Stimulated activated naive CD8-positive, alpha-beta T cell treated with anti-CD3 and anti-CD28 coated beads, Interleukin-15, Interleukin-2, amounts not matched to agents 100 U/mL and 50 U/mL, for 24 hours (primary cell): ENCODE measurements at regions not wholly inside any gene's neighbourhood (a gene's known extent, or its start where the extent isn't known, plus 50 kb on each side); places are given as distances from the start of the nearest gene placed in this dataset.

ENCODE experiments used
- ATAC-seq: fragments of 150-1000 bp; cut with Tn5 transposase; one replicate; pipeline ENCODE4 v1.10.0; 2021
- DNase-seq: peaks from one replicate; pipeline ENCODE4 v3.0.0; 2021

DNA sequence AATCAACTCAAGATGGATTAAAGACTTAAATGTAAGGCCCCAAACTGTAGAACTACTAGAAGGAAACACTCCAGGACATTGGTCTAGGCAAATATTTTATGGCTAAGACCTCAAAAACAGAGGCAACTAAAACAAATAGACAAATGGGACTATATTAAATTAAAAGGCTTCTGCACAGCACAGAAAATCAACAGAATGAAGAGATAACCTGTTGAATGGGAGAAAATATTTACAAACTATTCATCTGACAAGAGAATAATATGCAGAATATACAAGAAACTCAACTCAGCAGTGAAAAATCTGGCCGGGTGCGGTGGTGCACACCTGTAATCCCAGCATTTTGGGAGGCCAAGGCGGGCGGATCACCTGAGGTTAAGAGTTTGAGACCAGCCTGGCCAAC, 84.1 kb upstream of the HNRNPU start:
- ATAC-seq = no peak
- DNase-seq = no peak

DNA sequence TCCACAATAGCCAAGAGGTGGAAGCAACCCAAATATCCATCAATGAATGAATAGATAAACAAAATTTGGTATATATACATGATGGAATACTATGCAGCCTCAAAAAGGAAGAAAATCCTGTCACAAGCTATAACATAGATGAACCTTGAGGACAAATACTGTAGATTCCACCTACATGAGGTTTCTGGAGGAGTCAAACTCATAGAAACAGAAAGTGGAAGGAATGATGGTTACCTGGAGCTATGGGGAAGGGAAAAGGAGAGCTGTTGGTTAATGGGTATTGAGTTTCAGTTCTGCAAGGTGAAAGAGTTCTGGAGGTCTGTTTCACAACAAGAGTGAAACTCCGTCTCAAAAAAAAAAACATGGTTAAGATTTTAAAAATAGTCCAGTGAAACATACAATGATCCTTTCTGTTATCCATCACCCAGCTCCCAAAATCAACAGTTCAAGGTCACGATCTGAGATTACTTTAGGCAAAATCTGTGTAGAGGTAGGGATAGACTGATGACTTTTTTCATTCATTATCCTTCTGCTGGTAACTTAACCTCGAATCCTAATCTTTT, 80.8 kb upstream of the HNRNPU start:
- no peak for ATAC-seq

DNA sequence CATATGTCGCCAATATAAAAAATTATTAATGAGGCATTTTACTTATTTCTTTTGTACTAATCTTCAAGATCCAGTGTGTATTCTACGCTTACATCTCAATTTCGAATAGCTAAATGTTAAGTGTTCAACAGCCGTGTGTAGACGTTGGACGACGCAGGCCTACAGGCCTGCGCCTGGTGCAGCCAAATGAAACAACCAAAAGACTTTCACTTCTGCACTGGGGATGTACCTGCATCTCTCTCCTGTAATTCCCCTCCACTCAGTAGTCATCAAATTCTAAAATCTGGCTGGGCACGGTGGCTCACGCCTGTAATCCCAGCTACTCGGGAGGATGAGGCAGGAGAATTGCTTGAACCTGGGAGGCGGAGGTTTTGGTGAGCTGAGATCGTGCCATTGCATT, 76.8 kb upstream of the HNRNPU start:
- ATAC-seq (peak; percentile 46), DNase-seq (no peak)

More for the DNA sequence above, 80.8 kb upstream of the HNRNPU start:
- no peak for DNase-seq

DNA sequence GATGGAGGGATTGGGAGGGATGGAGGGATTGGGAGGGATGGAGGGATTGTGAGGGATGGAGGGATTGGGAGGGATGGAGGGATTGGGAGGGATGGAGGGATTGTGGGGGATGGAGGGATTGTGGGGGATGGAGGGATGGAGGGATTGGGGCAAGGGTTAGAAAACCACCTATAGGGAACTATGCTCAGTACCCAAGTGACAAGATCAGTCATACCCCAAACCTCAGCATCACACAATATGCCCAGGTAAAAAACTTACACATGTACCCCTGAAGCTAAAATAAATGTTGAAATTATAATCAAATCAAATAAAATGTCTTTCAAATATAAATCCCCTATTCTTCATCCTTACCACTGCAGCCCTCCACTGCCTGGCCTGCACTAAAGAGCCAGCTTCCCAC, 72.8 kb upstream of the HNRNPU start:
- DNase-seq (no peak), ATAC-seq (no peak)

DNA sequence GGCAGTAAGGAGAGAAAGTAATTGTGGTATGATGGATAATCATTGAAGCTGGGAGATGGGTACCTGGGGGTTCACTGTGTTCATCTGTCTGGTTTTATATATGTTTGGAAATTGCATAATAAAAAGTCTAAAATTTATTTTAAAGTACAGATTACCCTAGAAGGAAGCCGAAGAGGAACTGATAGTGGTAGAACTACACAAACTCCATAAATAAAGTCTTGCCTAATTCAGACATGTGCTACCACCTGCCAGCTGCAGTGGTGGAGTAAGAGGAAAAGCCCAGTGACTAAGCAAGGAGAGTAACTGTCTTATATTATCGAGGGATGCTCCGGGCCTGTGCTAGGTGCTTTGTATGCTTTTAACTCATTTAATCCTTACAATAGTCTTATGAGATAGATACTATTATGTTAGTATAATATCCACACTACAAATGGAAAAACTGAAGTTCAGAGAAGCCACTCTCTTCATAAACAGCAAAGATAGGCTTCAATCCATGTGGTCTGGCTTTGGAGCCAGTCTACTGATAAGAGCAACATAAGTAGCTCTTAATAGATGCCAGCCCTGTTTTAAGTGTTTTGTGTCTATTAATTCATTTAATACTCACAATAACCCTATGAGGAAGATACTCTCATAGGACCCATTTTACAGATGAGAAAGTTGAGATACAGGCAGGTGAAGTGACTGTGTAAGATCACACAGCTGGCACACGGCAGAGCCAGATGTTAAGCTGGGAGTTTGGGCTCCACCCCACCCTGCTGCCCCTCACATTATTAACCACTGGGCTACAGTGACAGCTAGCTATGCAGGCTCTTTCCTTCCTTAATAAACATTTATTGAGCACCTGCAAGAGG, 56.8 kb upstream of the HNRNPU start:
- DNase-seq (no peak), ATAC-seq (no peak)

DNA sequence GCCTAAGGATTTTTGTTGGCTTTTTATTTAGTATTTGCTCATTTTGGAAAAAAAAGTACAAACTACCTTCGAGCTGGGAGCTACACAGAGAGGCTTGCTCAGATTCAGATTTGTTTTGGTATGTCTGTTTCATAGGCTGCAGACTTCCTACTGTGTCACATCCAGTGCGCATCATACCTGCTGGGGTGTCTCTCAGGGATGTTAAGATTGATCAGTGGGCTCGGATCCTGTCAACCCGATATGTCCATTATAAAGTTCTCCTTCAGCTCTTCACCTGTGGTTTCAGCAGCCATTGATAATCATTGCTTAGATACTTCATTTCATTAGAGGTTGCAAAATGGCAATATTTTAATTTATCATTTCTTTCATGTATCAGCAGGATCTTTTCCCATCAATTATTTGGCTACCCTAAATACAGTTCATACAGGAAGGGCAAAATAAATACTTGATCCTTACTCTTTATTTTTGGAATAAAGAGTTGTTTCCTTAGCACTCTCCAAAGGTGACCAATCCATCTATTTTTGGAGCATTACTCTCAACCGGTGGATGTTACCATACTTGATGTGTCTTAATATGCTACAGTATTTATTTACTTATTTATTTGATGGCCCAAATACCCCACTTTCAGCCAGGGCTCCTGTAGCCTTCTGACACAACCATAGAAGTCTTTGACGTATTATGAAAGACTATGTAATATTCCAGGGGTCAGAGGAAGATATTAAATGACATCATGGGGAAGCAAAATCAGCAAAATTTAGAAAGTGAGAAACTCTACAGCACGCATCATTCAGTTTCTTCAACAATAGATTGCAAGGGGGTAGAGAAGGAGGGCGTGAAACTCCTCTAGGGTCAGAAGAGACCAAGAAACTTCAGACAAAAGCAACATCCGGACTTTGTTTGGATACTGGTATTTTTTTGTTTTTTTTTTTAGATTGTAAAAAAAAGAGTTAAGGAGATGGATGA, 55.3 kb upstream of the HNRNPU start:
- ATAC-seq (no peak), DNase-seq (no peak)

DNA sequence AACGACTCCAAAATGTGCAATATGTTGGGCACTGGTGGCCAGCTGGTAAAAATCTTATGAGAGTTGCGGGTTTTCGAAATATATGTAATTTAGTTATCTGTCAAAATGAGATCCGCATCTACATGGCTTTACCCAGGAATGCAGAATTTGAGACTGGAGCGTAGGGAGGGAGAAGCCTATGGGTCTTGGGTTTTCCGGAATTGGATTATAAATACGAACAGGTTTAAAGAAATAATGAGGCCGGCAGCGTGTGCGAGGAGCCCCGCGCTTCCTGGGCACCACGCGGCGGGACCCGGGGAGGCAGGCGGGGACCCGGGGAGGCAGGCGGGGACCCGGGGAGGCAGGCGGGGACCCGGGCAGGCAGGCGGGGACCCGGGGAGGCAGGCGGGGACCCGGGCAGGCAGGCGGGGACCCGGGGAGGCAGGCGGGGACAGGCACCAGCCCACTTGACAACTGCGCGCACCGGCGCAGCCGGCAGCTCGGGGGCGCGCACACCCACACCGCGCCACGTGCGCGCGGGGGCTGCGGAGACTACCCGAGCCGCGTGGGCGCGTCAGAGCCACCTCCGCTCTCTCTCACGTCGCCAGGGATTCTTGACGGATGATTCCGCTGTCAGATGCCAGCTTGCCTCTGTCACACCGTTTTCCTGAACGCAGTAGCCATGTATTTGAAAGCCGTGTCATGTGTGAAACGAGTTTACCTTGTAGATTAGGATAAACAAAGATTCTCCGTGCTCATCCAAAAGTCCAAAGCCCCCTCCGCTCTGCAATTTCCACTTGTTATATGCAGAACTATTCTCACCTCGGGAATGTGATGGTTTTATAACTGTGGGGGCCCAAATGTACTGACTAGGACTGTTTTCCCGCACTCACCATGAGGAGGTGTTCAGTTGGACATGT, 54.3 kb upstream of the HNRNPU start:
- peak; percentile 87 for ATAC-seq
- peak; percentile 59 for DNase-seq

DNA sequence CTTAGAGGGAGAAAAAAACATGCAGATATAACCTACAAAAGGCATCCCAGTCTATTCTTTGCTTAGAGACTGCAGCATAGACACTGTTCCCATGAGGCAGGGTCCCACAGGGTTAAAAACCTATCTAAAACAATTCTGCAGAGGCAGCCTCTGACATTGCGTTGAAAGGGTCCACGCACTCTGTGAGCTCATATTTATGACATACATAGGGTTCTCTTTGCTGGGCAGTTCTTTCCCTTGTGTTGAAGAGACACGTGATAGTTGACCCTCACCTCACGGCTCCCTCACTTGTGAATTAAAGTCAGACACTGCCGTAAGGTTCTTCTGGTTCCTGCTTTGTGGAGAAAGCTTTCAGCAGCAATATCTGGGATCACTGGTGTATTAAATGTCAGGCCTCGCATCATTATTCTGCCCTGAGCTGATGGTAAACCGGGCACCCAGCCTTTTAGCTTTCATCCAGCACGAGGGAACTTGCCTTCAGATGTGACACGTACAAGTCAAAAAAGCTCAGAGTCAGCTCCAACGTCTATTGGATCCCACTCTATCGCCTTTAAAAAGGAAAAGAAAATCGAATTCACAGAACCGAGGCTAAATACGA, 52.8 kb upstream of the HNRNPU start:
- DNase-seq (no peak), ATAC-seq (no peak)

DNA sequence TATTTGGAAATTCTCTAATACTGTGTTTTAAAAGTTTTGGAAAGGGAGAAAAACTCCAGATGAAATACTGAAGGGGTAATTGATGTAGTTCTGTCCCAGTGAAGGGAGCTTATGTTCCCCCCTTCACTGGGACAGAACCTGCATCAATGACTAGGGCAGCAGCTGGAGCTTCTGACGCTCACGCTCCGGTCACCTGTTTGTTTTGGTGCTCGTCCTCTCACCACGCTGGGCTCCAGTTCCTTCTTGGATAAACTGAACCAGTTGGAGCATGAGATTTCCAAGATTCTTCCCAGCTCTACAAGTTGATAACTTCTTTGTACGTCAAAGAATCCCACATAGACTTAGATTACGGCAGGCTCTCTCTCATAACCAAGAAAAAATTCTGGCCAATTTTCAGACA, 51.4 kb upstream of the HNRNPU start:
- no peak for DNase-seq

DNA sequence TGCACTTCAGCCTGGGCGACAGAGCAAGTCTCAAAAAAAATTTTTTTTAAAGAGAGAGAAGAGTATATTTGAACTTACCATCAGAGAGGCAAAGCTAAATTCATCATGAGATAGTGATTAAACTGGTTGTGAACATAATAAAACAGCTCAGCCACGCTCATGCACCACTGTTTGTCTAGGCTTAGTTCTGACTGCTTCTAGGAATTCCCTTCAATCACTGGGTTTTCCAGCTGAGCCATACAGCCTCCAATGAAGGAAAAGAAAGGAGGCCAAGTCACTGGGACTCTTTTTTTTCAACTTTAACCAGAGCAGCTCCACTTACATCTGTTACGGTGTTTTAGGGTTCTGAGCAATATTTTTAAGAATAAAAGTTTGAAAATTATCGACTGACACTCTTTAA, 50.4 kb upstream of the HNRNPU start:
- ATAC-seq (no peak), DNase-seq (no peak)

More for the DNA sequence above, 51.4 kb upstream of the HNRNPU start:
- ATAC-seq = no peak
